SK-N-SH treated with all-trans-retinoic acid at 6 μM for 48 hours (cell line): ENCODE measurements at regions not wholly inside any gene's neighbourhood (a gene's known extent, or its start where the extent isn't known, plus 50 kb on each side); places are given as distances from the start of the nearest gene placed in this dataset.

ENCODE experiments used
- CSRNP3 ChIP-seq: fragments of 250-450 bp; sonication (Bioruptor Pico); IDR thresholded peaks from 2 replicates; pipeline ENCODE4 v1.5.1; 2021; ENCODE audit warnings: mild to moderate bottlenecking, moderate library complexity
- PATZ1 ChIP-seq: fragments of 250-450 bp; sonication (Bioruptor Pico); IDR thresholded peaks from 2 replicates; pipeline ENCODE4 v1.8.0; 2020; ENCODE audit warnings: mild to moderate bottlenecking, moderate library complexity, borderline replicate concordance
- PPARA ChIP-seq: fragments of 250-450 bp; sonication (Bioruptor Pico); IDR thresholded peaks from 2 replicates; pipeline ENCODE4 v1.5.0; 2020; ENCODE audit warnings: mild to moderate bottlenecking, borderline replicate concordance
- TOX ChIP-seq: fragments of 250-450 bp; sonication (Bioruptor Pico); IDR thresholded peaks from 2 replicates; pipeline ENCODE4 v1.8.0; 2021; ENCODE audit warnings: mild to moderate bottlenecking, moderate library complexity, borderline replicate concordance
- ZFP3 ChIP-seq: fragments of 250-450 bp; sonication (Bioruptor Pico); IDR thresholded peaks from 2 replicates; pipeline ENCODE4 v1.5.0; 2020; ENCODE audit warnings: mild to moderate bottlenecking, moderate library complexity
- ZFP30 ChIP-seq: fragments of 450-650 bp; formaldehyde crosslinking; IDR thresholded peaks from 2 replicates; pipeline ENCODE4 v1.5.0; 2022; ENCODE audit warnings: mild to moderate bottlenecking, moderate library complexity
- TF ChIP-seq, protein P1 (sequence below): fragments of 250-450 bp; sonication (Bioruptor Pico); IDR thresholded peaks from 2 replicates; pipeline ENCODE4 v1.5.1; 2020; ENCODE audit warnings: low read depth, mild to moderate bottlenecking, moderate library complexity

DNA sequence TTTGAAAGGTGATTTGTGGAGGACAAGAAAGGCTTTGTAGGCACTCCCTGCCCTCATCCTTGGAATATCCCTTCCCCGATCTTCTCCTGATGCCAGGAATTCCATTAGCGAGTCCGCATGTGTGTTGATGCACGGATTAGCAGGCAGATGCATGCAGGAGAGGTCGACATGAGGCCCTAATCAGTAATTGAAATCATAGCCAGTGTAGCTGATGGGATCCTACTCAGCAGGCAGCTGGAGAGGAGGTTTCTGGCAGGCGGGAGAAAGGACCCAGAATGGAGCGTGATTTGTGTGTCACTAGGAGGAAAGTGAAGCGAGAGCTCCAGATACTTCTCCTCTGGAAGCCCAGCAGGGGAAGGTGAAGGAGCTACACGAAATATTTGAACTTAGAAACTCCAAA lies 196.3 kb upstream of the CDH11 start:
- TF ChIP-seq PATZ1 (no peak), ZFP3 (CRISPR knock-in tag) (peak; percentile 91; the same call in 1 of the 2 replicates), PPARA (CRISPR knock-in tag) (no peak), TOX (CRISPR knock-in tag) (no peak), CSRNP3 (CRISPR knock-in tag) (0 out of 2 replicates have a peak, but pooled peaks have one; percentile 60), ZFP30 (CRISPR knock-in tag) (peak; percentile 43; the same call in 1 of the 2 replicates)
- TF ChIP-seq, protein P1, sequence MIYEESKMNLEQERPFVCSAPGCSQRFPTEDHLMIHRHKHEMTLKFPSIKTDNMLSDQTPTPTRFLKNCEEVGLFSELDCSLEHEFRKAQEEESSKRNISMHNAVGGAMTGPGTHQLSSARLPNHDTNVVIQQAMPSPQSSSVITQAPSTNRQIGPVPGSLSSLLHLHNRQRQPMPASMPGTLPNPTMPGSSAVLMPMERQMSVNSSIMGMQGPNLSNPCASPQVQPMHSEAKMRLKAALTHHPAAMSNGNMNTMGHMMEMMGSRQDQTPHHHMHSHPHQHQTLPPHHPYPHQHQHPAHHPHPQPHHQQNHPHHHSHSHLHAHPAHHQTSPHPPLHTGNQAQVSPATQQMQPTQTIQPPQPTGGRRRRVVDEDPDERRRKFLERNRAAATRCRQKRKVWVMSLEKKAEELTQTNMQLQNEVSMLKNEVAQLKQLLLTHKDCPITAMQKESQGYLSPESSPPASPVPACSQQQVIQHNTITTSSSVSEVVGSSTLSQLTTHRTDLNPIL: no peak
